GM21390 (cell line): ENCODE measurements at regions not wholly inside any gene's neighbourhood (a gene's known extent, or its start where the extent isn't known, plus 50 kb on each side); places are given as distances from the start of the nearest gene placed in this dataset.
"Not testable (repeated sequence)": the region's sequence is repeated elsewhere in the genome, so short reads cannot be mapped to it uniquely, and the experiment has no call there.

Experiments used
- ATAC-seq: cut with Tn5 transposase; IDR thresholded peaks from one replicate; pipeline ENCODE4 v1.9.1; 2021; ENCODE audit not compliant: unreplicated experiment

- ATAC-seq = no peak
Measured at GRCh38 chr5:169415948-169416347, 115.0 kb upstream of the SLIT3 start.

GRCh38 chr5:169415371-169415770 lies 114.4 kb upstream of the SLIT3 start:
- ATAC-seq = no peak

- no peak for ATAC-seq
Measured at GRCh38 chr5:169413416-169413815, 112.5 kb upstream of the SLIT3 start.

GRCh38 chr5:169412831-169413230 lies 111.9 kb upstream of the SLIT3 start:
- ATAC-seq = no peak

- ATAC-seq = no peak
Measured at GRCh38 chr5:169411786-169412430, 111.0 kb upstream of the SLIT3 start.

GRCh38 chr5:169410996-169411783 lies 110.3 kb upstream of the SLIT3 start:
- no peak for ATAC-seq

- no peak for ATAC-seq
Measured at GRCh38 chr5:169408731-169409130, 107.8 kb upstream of the SLIT3 start.

GRCh38 chr5:169408171-169408570 lies 107.2 kb upstream of the SLIT3 start:
- ATAC-seq = no peak

GRCh38 chr5:169404223-169404622 lies 103.3 kb upstream of the SLIT3 start:
- no peak for ATAC-seq

- ATAC-seq = no peak
Measured at GRCh38 chr5:169398515-169398914, 97.6 kb upstream of the SLIT3 start.

- no peak for ATAC-seq
Measured at GRCh38 chr5:169395136-169395535, 94.2 kb upstream of the SLIT3 start.

- ATAC-seq = no peak
Measured at GRCh38 chr5:169394371-169394770, 93.4 kb upstream of the SLIT3 start.

- no peak for ATAC-seq
Measured at GRCh38 chr5:169393907-169394306, 93.0 kb upstream of the SLIT3 start.

GRCh38 chr5:169390265-169390664 lies 89.3 kb upstream of the SLIT3 start:
- ATAC-seq = no peak

GRCh38 chr5:169389318-169389717 lies 88.4 kb upstream of the SLIT3 start:
- no peak for ATAC-seq

GRCh38 chr5:169385636-169386035 lies 84.7 kb upstream of the SLIT3 start:
- no peak for ATAC-seq

GRCh38 chr5:169384661-169385060 lies 83.7 kb upstream of the SLIT3 start:
- no peak for ATAC-seq

GRCh38 chr5:169374761-169375160 lies 73.8 kb upstream of the SLIT3 start:
- no peak for ATAC-seq

- no peak for ATAC-seq
Measured at GRCh38 chr5:169374111-169374510, 73.2 kb upstream of the SLIT3 start.

- not testable (repeated sequence) for ATAC-seq
Measured at GRCh38 chr5:169371801-169372200, 70.9 kb upstream of the SLIT3 start.

- no peak for ATAC-seq
Measured at GRCh38 chr5:169369130-169369529, 68.2 kb upstream of the SLIT3 start.

GRCh38 chr5:169367861-169368260 lies 66.9 kb upstream of the SLIT3 start:
- no peak for ATAC-seq

GRCh38 chr5:169357291-169357690 lies 56.4 kb upstream of the SLIT3 start:
- no peak for ATAC-seq
